DND-41 (cell line): ENCODE measurements at regions not wholly inside any gene's neighbourhood (a gene's known extent, or its start where the extent isn't known, plus 50 kb on each side); places are given as distances from the start of the nearest gene placed in this dataset.
"Not testable (repeated sequence)": the region's sequence is repeated elsewhere in the genome, so short reads cannot be mapped to it uniquely, and the experiment has no call there.

Experiments
- EZH2 ChIP-seq: IDR thresholded peaks from 3 replicates; pipeline ENCODE4 v1.6.1; 2012; ENCODE audit warnings: borderline replicate concordance, low read depth, mild to moderate bottlenecking, moderate library complexity, low read length, inconsistent platforms; ENCODE audit not compliant: severe bottlenecking
- TF ChIP-seq, protein P1 (sequence below): IDR thresholded peaks from 2 replicates; pipeline ENCODE4 v1.5.1; 2012; ENCODE audit warnings: borderline replicate concordance, low read length, moderate library complexity, mild to moderate bottlenecking; ENCODE audit not compliant: poor library complexity, severe bottlenecking; ENCODE audit errors: extremely low read depth

DNA sequence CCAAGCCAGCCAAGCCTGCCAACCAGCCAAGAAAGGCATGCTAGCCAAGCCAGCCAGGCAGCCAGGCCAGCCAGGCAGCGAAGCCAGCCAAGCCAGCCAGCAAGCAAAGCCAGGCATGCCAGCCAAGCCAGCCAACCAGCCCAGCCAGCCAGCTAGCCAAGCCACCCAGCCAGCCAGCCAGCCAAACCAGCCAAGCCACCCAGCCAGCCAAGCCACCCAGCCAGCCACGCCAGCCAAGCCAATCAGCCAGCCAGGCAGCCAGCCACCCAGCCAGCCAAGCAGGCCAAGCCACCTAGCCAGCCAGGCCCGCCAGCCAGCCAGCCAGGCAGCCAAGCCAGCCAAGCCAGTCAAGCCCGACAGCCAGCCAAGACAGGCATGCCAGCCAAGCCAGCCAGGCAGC lies 1601.0 kb downstream of the RPIA start:
- TF ChIP-seq EZH2 = not testable (repeated sequence)
- TF ChIP-seq, protein P1, sequence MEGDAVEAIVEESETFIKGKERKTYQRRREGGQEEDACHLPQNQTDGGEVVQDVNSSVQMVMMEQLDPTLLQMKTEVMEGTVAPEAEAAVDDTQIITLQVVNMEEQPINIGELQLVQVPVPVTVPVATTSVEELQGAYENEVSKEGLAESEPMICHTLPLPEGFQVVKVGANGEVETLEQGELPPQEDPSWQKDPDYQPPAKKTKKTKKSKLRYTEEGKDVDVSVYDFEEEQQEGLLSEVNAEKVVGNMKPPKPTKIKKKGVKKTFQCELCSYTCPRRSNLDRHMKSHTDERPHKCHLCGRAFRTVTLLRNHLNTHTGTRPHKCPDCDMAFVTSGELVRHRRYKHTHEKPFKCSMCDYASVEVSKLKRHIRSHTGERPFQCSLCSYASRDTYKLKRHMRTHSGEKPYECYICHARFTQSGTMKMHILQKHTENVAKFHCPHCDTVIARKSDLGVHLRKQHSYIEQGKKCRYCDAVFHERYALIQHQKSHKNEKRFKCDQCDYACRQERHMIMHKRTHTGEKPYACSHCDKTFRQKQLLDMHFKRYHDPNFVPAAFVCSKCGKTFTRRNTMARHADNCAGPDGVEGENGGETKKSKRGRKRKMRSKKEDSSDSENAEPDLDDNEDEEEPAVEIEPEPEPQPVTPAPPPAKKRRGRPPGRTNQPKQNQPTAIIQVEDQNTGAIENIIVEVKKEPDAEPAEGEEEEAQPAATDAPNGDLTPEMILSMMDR = not testable (repeated sequence)
